Gastrocnemius medialis (tissue), 4 donors: ENCODE measurements at regions not wholly inside any gene's neighbourhood (a gene's known extent, or its start where the extent isn't known, plus 50 kb on each side); places are given as distances from the start of the nearest gene placed in this dataset.

Source experiments
- ATAC-seq, 2 donors: fragments of 150-250 bp; one replicate each; pipeline ENCODE4 v1.9.1; 2016
- DNase-seq, 2 donors: peaks; one replicate each; pipeline ENCODE4 v3.0.0-alpha.2; 2019
- H3K27ac ChIP-seq, 4 donors: fragments of 200-600 bp; sonication (generic); 1 replicate in 1 of 4; 2 replicates in 3 of 4; pipeline ENCODE4 v1.5.1; 2016 to 2018; ENCODE audit warnings: mild to moderate bottlenecking in 2 of 4, moderate library complexity in 1 of 4
- H3K27me3 ChIP-seq, 3 donors: fragments of 200-600 bp; sonication (generic) in 2 of 3; 1 replicate in 1 of 3; 2 replicates in 2 of 3; pipeline versions ENCODE4 v1.5.1 to v1.6.0; 2016 to 2019; ENCODE audit warnings: mild to moderate bottlenecking in 1 of 3, moderate library complexity in 1 of 3
- H3K36me3 ChIP-seq, 2 donors: fragments of 200-600 bp; sonication (generic) in 1 of 2; one replicate each; pipeline ENCODE4 v1.5.1; 2017 to 2018
- H3K4me1 ChIP-seq, 2 donors: fragments of 200-600 bp; sonication (generic) in 1 of 2; one replicate each; pipeline ENCODE4 v1.5.1; 2016 to 2017; ENCODE audit warnings: mild to moderate bottlenecking in 2 of 2
- H3K4me3 ChIP-seq, 4 donors: fragments of 200-600 bp; sonication (generic) in 3 of 4; 1 replicate in 1 of 4; 2 replicates in 3 of 4; pipeline ENCODE4 v1.5.1; 2016 to 2019; ENCODE audit warnings: mild to moderate bottlenecking in 2 of 4
- H3K9me3 ChIP-seq, 3 donors: fragments of 200-600 bp; sonication (generic) in 2 of 3; 1 replicate in 1 of 3; 2 replicates in 2 of 3; pipeline ENCODE4 v1.5.1; 2016 to 2019
- CTCF ChIP-seq, 5 experiments: fragments of 450-650 bp in 3 of 5; fragments of 200-600 bp in 2 of 5; sonication (generic) in 2 of 5; IDR thresholded peaks in 4 of 5; conservative IDR thresholded peaks in 1 of 5; 1 replicate in 4 of 5; 2 replicates in 1 of 5; pipeline ENCODE4 v1.5.1; 2016 to 2019; ENCODE audit warnings: antibody characterized with exemption in 5 of 5, mild to moderate bottlenecking in 3 of 5, moderate library complexity in 3 of 5
- POLR2A ChIP-seq, 2 donors: fragments of 450-650 bp; IDR thresholded peaks; one replicate each; pipeline ENCODE4 v1.6.1; 2017; ENCODE audit warnings: antibody characterized with exemption in 2 of 2, mild to moderate bottlenecking in 2 of 2, moderate library complexity in 2 of 2
- in situ Hi-C, 4 donors: fragments of 200-750 bp; cut with MboI; loops; one replicate each; pipeline versions ENCODE4 v1.15.0 to v1.8.0; 2017; ENCODE audit warnings: low sequenced_read_pairs in 4 of 4
- intact Hi-C: fragments of 100-400 bp; cut with DNase I; formaldehyde crosslinking; loops from one replicate; pipeline ENCODE4 v1.15.1; 2023; ENCODE audit warnings: low total_unique reads

GRCh38 chr11:26847977-26848376 is 126.1 kb upstream of the SLC5A12 start:
- in situ Hi-C loops = no loop called here
- peak in 1 of 2 donors; percentile 29 for ATAC-seq
- H3K27ac ChIP-seq = peak overlapping the region; percentile 38 to 74 (median 61)

GRCh38 chr11:26849036-26849435 is 127.2 kb upstream of the SLC5A12 start:
- Histone ChIP-seq H3K4me3 (no peak overlapping the region), H3K36me3 (no peaks in the 10 kb centered on the region), H3K9me3 (no peaks in the 10 kb centered on the region), H3K27ac (peak overlapping the region in 3 of 4 donors; percentile 38 to 74 (median 55)), H3K4me1 (peaks cover 16 to 28% of the 10 kb centered on the region in 2 donors), H3K27me3 (no peaks in the 10 kb centered on the region)
- TF ChIP-seq CTCF (IDR thresholded peaks at IDR 0.05 in 4 of 5, conservative IDR thresholded peaks at IDR 0.05 in 1 of 5) (no peak), POLR2A (IDR thresholded peaks at IDR 0.05) (no peak)
- DNase-seq = peak; percentile 28 to 67
- in situ Hi-C loops (no loop called here), intact Hi-C loops (no loop called here)
- ATAC-seq = peak in 1 of 2 donors; percentile 60

More at GRCh38 chr11:26847977-26848376, 126.1 kb upstream of the SLC5A12 start:
- TF ChIP-seq POLR2A (IDR thresholded peaks at IDR 0.05) (no peak), CTCF (IDR thresholded peaks at IDR 0.05 in 4 of 5, conservative IDR thresholded peaks at IDR 0.05 in 1 of 5) (no peak)
- Histone ChIP-seq H3K4me1 (peaks cover 16 to 28% of the 10 kb centered on the region in 2 donors), H3K9me3 (no peaks in the 10 kb centered on the region), H3K4me3 (no peak overlapping the region), H3K27me3 (no peaks in the 10 kb centered on the region), H3K36me3 (no peaks in the 10 kb centered on the region)
- intact Hi-C loops = no loop called here
- no peak for DNase-seq

GRCh38 chr11:26851291-26851690 is 129.4 kb upstream of the SLC5A12 start:
- no peak for TF ChIP-seq CTCF (IDR thresholded peaks at IDR 0.05 in 4 of 5, conservative IDR thresholded peaks at IDR 0.05 in 1 of 5)
- no peak for TF ChIP-seq POLR2A (IDR thresholded peaks at IDR 0.05)
- H3K27me3 ChIP-seq = no peaks in the 10 kb centered on the region
- H3K9me3 ChIP-seq = no peaks in the 10 kb centered on the region
- H3K4me1 ChIP-seq = peaks cover 26 to 28% of the 10 kb centered on the region in 2 donors
- in situ Hi-C loops (no loop called here), intact Hi-C loops (no loop called here)
- no peaks in the 10 kb centered on the region for H3K36me3 ChIP-seq
- DNase-seq = no peak
- H3K27ac ChIP-seq = no peak overlapping the region
- ATAC-seq = no peak
- H3K4me3 ChIP-seq = no peak overlapping the region

GRCh38 chr11:26851696-26852095 is 129.8 kb upstream of the SLC5A12 start:
- Histone ChIP-seq H3K36me3 (no peaks in the 10 kb centered on the region), H3K4me1 (peaks cover 26 to 28% of the 10 kb centered on the region in 2 donors), H3K27ac (no peak overlapping the region), H3K27me3 (no peaks in the 10 kb centered on the region), H3K4me3 (no peak overlapping the region), H3K9me3 (no peaks in the 10 kb centered on the region)
- no peak for DNase-seq
- ATAC-seq = no peak
- in situ Hi-C loops = no loop called here
- intact Hi-C loops = no loop called here
- no peak for TF ChIP-seq CTCF (IDR thresholded peaks at IDR 0.05 in 4 of 5, conservative IDR thresholded peaks at IDR 0.05 in 1 of 5)
- TF ChIP-seq POLR2A (IDR thresholded peaks at IDR 0.05) = no peak

- intact Hi-C loops (no loop called here), in situ Hi-C loops (no loop called here)
- ATAC-seq = no peak
- no peak overlapping the region for H3K4me3 ChIP-seq
- H3K27ac ChIP-seq = no peak overlapping the region
- H3K9me3 ChIP-seq = no peaks in the 10 kb centered on the region
- no peaks in the 10 kb centered on the region for H3K36me3 ChIP-seq
- no peaks in the 10 kb centered on the region for H3K27me3 ChIP-seq
- no peak for DNase-seq
- peaks cover 3 to 9% of the 10 kb centered on the region in 2 donors for H3K4me1 ChIP-seq
- TF ChIP-seq CTCF (IDR thresholded peaks at IDR 0.05 in 4 of 5, conservative IDR thresholded peaks at IDR 0.05 in 1 of 5) (no peak), POLR2A (IDR thresholded peaks at IDR 0.05) (no peak)
Measured at GRCh38 chr11:26858098-26858497, 135.8 kb upstream of the FIBIN start.
